GM19099 (cell line): ENCODE measurements at regions not wholly inside any gene's neighbourhood (a gene's known extent, or its start where the extent isn't known, plus 50 kb on each side); places are given as distances from the start of the nearest gene placed in this dataset.
A peak's percentile ranks its signal among the peaks of the same experiment; 100 is the strongest.

Experiments
- POLR2A ChIP-seq: IDR thresholded peaks from 3 replicates; pipeline ENCODE4 v1.6.1; 2011; ENCODE audit warnings: low read depth; ENCODE audit not compliant: insufficient read length; ENCODE audit errors: extremely low read depth

DNA sequence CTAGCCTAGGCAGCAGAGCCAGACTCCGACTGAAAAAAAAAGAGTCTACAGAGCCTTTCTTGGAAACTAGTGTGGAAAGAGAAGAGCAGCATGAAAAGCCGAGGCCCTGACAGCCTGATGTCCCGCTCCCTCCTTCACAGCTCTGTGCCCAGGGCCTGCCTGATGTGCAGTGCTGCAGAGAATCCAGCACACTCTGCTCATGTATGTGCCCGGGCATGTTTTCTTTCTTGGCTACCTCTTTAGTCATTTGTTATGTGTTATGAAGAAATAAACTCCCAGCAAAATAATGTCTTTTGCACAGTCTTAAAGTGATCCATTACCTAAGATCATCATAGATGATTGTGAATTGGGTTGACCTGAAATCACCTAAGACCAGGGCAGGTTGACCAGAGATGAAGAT lies 78.1 kb upstream of the EZR start:
- no peak for TF ChIP-seq POLR2A

DNA sequence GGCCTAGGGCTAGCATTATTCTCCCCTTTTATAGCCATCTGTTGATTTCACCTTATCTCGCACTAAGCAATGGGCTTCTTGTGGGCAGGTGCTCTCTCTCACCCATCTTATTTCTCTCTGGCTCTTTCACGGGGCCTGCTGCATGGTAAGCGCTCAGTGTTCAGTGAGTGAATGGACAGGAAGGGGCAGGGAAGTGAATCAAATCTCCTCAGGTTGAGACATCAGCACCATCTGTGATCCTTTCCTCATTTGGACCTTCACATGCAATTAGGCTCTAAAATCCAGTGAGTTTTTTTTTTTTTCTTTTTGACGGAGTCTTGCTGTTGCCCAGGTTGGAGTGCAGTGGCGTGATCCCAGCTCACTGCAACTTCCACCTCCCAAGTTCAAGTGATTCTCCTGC lies 76.5 kb upstream of the EZR start:
- no peak for TF ChIP-seq POLR2A

DNA sequence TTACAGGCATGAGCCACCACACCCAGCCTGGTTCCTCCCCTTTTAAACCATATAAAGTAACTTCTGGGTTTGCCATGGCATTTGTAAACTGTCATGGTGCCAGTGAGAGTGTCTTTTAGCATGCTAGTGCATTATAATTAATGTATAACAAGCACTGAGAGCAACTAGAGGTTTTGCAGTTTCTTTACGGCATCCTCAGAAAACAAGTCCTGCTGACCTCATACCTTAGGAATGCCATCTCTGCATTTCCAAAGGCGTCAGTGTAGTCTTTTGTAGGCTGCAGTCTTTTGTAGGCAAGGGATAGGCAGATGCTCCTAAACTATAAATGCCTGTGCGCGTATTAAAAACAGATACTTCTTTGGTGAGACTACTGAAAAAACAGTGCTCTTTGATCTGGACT lies 75.0 kb upstream of the EZR start:
- TF ChIP-seq POLR2A: no peak

DNA sequence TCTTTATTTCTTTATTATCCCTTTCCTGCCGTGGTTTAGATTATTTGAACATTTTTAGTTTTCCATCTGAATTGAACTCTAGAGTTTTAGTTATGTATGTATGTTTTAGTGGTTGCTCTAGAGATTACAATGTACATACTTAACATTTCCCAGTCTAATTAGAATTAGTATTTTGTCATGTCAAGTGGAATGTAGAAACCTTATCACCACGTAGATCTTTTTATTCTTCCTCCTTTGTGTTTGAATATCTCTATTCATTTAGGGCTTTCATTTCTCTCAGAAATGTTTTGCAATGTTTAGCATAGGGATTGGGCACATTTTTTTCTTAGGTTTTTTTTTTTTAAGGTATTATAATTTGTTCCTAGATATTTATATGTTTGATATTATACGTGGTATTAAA lies 73.1 kb upstream of the EZR start:
- no peak for TF ChIP-seq POLR2A

DNA sequence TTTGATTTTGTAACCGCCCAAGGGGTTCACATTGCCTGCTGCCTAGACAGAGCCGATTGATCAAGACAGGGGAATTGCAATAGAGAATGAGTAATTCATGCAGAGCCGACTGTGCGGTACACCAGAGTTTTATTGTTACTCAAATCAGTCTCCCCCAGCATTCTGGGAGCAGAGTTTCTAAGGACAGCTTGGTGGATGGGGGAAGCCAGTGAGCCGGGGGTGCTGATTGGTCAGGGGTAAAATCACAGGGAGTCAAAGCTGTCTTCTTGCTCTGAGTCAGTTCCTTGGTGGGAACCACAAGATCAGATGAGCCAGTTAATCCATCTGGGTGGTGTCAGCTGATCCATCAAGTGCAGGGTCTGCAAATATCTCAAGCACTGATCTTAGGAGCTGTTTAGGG lies 60.0 kb upstream of the EZR start:
- no peak for TF ChIP-seq POLR2A

DNA sequence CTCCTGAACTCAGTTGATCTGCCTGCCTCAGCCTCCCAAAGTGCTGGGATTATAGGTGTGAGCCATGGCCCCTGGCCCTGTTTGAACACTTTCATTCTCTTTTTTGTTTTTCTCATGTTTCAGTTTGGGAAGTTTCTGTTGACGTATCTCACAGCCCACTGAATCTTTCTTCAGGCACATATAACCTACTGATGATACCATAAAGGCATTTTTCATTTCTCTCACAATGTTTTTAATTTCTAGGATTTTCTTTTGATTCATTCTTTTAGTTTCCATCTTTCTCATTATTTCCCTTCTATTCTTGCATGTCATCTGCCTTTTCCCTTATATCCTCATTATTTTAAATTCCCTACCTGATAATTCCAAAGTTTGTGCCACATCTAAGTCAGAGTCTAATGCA lies 58.5 kb upstream of the EZR start:
- no peak for TF ChIP-seq POLR2A

DNA sequence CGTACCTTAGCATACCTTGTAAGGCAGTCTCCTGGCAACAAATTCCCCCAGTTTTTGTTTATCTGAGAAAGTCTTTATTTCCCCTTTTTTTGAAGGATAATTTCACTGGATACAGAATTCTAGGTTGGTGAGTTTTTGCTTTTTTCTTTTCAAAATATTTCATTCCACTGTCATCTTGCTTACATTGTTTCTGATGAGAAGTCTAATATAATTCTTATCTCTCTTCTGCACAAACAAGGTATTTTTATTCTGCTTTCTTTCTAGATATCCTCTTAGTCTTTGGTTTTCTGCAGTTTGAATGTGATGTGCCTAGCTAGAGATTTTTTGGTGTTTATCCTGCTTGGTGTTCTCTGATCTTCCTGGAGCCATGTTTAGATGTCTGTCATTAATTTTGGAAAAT lies 57.7 kb upstream of the EZR start:
- TF ChIP-seq POLR2A: no peak

DNA sequence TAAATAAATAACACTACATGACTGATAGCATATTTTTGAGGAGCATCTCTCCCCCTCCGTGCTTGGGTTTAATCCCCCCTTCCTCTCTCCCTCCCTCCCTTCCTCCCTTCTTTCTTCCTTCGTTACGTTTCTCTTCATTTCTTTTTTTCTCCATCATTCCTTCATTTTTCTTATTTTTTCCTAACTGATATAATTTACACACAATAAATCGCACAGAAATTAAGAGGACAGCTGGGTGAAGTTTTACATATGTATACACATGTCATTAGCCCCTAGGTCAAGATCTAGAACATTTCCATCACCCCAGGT lies 51.4 kb upstream of the EZR start:
- no peak for TF ChIP-seq POLR2A

DNA sequence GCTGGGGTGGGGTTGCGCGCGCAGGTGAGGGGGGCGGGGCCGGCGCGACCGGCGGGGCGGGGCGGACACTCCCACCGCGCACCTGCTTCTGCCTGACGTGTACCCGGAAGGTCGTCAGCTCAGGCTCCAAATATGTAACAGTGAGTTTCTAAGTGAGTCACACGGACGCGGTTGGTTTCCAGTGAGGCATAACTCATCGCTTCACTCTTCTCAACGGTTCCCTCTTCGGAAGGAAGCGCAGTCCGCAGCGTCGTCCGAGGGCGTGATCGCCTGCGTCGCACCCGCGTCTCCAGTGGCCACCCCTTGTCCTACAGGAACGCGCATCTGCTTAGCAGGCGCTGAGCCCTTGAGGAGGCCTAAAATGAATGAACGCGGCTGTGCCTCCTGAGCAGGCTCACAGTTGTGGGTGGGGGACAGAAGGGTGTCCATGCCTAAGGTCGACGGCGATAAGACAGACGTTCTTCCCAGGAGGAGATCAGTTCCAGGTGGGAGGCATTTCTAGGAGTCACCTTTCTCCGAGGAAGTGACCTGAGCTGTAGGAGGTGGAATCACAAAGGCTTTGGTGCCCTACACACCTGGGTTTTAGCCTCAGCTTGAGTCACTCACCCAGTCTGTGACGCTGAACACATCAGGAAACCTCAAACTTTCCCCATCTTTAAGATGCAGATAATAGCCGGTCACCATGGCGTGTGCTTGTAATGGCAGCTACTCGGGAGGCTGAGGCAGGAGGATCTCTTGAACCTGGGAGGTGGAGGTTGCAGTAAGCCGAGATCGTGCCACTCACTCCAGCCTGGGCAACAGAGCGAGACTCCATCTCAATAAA lies 50.9 kb upstream of the EZR start:
- peak; percentile 73 for TF ChIP-seq POLR2A

DNA sequence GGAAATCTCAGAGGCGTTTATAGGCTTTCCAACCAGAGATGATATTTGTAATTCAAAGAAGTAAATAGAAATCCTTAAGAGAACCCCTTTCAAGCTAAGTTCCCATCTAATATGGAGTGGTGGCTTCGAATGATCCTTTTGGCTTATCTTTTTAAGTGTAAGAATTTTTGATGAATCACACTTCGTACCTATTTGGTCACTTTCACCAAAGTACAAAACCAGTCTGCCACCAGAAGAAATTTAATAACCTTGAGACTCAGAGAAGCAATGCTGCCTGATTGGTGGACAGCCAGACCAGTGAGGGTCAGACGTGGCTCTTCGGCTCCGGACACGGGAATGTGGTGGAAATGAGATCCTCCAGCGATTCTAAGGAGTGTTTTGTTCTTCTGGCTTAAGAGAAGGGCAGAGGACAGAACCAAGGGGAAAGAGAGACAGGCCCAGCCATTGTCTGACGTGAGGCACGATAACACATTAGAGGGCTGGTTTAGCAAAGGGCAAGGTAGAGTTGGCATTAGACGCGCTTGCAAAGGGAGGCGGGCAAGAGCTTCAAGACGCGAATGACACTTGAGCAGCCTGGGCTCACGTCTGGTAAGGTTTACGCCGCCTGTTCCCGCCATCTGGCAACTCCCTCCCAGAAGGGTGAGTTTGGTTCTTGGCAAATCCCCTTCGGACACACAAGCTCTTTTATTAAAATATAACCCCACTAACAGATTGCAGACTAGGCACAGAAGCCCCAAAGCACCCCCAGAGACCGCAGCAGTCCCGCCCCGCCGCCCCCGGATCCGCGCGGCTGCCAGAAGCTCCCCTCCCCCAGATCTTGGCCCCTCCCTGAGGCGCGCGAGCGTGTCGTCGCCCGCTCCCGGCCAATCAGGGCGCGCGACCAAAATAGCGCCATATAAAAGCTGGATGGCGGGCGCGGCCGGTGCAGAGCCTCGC lies 50.0 kb upstream of the EZR start:
- TF ChIP-seq POLR2A: peak; percentile 47
